Coronary artery (tissue), 2 donors: ENCODE measurements at regions not wholly inside any gene's neighbourhood (a gene's known extent, or its start where the extent isn't known, plus 50 kb on each side); places are given as distances from the start of the nearest gene placed in this dataset.

ENCODE experiments used
- DNase-seq: peaks from one replicate; pipeline ENCODE4 v3.0.0-alpha.2; 2017; ENCODE audit warnings: low spot score
- H3K27ac ChIP-seq, 2 donors: fragments of 200-600 bp; sonication (generic); one replicate each; pipeline ENCODE4 v1.5.1; 2016 to 2019
- H3K4me3 ChIP-seq: fragments of 200-600 bp; sonication (generic); 2 replicates; pipeline ENCODE4 v1.5.1; 2016; ENCODE audit warnings: mild to moderate bottlenecking, moderate library complexity
- TF ChIP-seq, protein P1 (sequence below): fragments of 200-600 bp; sonication (generic); IDR thresholded peaks from one replicate; pipeline ENCODE4 v1.5.1; 2019; ENCODE audit warnings: antibody characterized with exemption

DNA sequence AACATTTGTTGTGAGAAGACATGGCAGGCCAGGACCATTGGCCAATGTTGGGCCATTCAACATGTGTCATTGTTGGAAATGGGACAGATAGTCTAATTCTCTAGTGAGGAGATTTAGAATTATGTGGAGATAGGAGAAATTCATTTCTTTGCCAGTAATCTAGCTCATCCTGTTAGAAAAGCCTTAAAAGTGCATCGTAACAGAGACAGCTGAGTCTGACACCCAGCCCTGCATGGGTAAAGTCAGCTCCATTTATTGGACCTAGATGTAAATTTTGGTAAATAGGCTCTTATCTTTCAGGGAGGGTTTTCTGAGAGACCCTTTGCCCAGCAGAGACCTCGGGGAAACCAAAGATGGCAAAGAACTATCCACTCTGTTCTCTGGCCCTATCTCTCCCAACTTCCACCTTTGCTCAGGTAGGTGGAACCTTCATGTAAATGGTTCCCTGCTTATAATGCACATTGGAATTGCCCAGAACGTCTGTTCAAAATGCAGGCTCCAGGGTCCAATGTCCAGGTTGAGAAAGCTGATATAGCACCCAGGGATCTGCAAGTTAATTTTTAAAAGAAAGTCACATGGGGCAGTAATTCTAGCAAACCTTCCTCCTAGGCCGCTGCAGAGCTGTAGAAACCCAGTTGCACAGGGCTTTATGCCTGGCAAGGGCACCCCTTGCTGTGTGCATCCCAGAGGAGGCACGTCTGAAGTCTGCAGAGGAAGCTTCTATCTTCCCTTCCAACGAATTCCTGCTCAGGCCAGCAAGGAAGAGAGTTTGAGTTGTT lies 365.9 kb upstream of the PROK2 start:
- no peak for DNase-seq
- TF ChIP-seq, protein P1, sequence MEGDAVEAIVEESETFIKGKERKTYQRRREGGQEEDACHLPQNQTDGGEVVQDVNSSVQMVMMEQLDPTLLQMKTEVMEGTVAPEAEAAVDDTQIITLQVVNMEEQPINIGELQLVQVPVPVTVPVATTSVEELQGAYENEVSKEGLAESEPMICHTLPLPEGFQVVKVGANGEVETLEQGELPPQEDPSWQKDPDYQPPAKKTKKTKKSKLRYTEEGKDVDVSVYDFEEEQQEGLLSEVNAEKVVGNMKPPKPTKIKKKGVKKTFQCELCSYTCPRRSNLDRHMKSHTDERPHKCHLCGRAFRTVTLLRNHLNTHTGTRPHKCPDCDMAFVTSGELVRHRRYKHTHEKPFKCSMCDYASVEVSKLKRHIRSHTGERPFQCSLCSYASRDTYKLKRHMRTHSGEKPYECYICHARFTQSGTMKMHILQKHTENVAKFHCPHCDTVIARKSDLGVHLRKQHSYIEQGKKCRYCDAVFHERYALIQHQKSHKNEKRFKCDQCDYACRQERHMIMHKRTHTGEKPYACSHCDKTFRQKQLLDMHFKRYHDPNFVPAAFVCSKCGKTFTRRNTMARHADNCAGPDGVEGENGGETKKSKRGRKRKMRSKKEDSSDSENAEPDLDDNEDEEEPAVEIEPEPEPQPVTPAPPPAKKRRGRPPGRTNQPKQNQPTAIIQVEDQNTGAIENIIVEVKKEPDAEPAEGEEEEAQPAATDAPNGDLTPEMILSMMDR, result no peak
- H3K4me3 ChIP-seq, result no peak overlapping the region
- no peak overlapping the region for H3K27ac ChIP-seq

DNA sequence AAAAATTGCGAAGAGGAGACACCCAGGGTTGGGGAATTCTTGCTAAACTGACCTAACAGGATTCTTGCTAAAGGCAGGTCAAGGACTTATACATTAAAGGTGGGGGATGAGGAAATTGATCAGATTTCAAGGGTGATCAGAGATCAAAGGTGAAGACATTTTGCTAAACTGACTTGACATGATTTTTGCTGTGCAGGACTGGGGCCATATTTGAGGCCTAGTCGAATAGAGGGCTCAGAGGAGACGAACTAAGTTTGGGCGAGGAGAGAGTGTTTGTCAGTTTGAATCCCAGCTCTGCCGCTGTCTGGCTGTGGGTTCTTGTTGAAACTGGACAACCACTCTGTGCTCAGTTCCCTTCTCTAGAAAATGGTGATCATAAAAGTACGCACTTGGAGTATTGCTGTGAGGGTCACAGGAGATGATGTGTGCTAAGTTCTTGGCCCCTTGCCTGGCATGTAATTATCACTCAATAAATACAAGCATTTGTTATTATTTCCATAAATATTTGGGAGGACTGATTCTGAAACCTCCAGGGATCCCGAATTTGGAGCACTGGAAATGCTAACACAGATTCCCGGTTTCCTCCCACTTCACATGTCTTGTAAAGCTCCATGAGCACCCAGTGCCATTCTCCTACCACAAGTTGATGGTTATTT lies 364.8 kb upstream of the PROK2 start:
- Histone ChIP-seq H3K27ac (no peak overlapping the region), H3K4me3 (no peak overlapping the region)
- TF ChIP-seq, protein P1, result no peak
- DNase-seq, result no peak

DNA sequence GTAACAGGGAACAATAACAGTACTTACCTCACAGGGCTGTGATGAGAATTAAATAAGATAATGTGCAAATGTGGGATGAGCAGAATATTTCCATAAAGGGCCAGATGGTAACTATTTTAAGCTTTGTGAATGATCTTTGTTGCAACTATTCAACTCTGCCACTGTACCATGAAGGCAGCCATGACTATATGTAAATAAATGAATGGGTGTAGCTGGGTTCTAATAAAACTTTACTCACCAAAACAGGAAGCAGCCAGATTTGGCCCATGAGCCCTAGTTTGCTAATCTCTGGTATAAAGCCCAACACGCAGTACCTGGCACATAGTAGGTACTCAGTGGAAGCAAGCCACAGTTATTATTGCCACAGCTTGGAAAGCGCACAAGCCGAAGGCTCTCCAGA lies 362.7 kb upstream of the PROK2 start:
- Histone ChIP-seq H3K27ac (no peak overlapping the region), H3K4me3 (no peak overlapping the region)
- DNase-seq, result no peak
- TF ChIP-seq, protein P1, result no peak

DNA sequence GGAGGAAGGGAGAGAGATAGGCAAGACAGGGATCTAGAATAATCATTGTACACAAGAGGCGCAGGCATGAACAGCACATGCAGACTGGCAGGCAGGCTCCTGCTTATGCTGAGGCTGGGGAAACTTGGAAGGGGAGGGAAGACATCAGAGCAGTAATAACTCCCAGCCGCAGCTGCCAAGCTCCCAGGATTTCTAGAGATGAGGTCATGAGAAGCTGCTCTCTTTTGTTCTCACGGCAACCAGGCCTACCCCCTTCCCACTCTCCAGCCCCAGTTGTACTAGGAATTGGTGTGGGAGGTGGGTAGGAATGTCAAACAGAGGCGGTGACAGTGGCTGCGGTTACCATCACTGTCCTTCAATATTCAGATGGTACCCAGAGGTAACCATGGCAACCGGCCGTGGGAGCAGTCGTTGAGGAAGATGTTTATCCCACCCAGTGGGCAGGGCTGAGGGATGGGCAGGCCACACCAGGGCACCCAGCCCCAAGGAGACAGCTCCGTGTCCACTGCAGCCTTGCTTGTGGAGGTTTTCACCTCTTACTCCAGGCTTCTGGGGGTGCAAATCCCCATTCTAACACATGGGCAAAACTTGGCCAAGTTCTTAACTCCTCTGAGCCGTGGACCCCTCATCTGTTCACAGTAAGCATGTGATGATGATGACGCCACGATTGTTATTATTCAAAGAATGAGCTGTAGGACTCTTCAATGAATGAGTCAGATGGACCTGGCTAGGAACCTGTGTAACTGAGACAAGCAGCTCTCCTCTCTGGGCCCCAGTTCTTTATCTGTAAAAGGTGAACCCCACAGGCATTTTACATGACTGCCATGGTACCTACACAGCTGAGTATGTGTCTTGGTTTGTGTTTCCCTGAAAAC lies 360.8 kb upstream of the PROK2 start:
- DNase-seq, result no peak
- Histone ChIP-seq H3K27ac (no peak overlapping the region), H3K4me3 (no peak overlapping the region)
- TF ChIP-seq, protein P1, result no peak

DNA sequence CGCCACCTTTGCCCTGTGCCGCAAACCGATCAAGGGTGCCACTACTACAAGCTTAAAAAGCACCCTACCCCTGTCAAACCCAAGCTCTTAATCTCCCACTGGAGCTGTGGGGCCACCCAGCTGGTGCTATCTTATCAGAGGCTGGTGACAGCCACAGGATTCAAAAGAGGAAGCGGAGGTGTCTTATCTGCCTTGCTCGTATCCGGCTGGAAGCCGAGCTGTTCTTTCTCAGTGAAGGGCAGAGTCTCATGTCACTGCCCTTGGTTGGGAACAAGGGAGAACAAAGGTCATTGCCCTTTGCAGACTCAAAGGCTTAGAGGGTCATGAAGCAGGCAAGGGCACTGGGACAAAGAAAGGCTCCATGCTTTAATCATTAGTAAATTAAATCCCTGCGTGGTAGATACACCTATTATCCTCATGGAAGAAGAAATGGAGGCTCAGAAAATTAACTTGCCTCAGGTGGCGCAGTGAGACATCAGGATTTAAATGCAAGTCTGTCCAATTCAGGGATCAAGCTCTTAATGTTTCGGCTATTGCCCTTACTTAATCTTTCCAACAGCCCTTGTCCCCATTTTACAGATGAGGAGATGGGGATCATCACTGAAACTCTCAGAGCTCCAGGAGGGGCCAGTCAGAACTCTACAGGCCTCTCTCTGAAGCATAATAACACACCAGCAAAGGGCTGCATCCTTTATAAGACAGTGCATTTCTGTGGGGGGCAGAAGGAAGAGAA lies 360.0 kb upstream of the PROK2 start:
- no peak for DNase-seq
- TF ChIP-seq, protein P1, result no peak
- Histone ChIP-seq H3K27ac (no peak overlapping the region), H3K4me3 (no peak overlapping the region)

DNA sequence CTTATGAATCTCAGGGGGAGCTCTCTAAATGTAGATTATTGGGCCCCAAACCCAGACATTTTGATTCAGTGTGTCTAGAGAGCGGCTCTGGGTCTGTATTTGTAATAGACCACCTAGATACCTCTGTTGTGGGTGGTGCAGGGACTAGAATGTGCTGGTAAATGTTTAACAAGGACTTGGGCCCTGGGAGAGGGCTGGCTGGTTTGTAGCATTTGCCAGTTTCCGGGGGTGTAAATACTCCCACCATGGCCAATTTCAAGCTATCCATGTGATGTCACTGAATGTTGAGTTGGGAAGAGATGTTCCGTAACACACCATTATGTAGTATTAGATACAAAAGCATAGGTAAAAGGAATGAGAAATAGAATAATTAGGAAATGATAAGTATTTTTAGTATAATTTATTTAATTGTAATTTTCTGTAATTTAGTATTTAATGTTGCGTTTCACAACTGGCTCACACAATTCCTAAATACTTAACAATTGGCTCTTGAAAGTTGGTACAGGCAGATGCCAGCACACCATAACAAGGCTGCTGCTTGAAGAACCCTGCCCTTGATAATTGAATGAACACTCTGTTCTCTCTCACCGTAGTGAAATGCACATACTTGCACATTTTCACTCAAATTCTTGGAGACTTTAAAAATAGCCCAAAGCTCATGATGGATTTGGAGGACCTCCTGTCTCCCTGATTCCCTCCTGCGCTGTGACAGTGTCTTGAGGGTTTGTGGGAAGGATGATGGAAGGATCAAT lies 359.2 kb upstream of the PROK2 start:
- H3K27ac ChIP-seq, result no peak overlapping the region
- TF ChIP-seq, protein P1, result no peak
- no peak for DNase-seq
- no peak overlapping the region for H3K4me3 ChIP-seq
